ENCODE measurements at regions not wholly inside any gene's neighbourhood (a gene's known extent, or its start where the extent isn't known, plus 50 kb on each side); places are given as distances from the start of the nearest gene placed in this dataset.
"Not testable (repeated sequence)": the region's sequence is repeated elsewhere in the genome, so short reads cannot be mapped to it uniquely, and the experiment has no call there.

GRCh38 chr5:24215114-24215513, 429.7 kb downstream of the CDH10 start:
- DNase-seq (no peak), ATAC-seq (no peak)
- Mint-ChIP-seq H3K4me3 (no peak overlapping the region), H3K27ac (no peak overlapping the region), H3K27me3 (no peaks in the 10 kb centered on the region), H3K36me3 (ENCODE audit: low read depth) (no peaks in the 10 kb centered on the region), H3K4me1 (no peaks in the 10 kb centered on the region)
- no peaks in the 10 kb centered on the region for H3K9me3 ChIP-seq (ENCODE audit: control insufficient read depth, low read length, poor library complexity, severe bottlenecking)

- H3K36me3 Mint-ChIP-seq (ENCODE audit: low read depth) = no peaks in the 10 kb centered on the region
- DNase-seq = no peak
- no peaks in the 10 kb centered on the region for H3K9me3 ChIP-seq (ENCODE audit: control insufficient read depth, low read length, poor library complexity, severe bottlenecking)
- no peak for ATAC-seq
- no peak overlapping the region for H3K4me3 Mint-ChIP-seq
- no peaks in the 10 kb centered on the region for H3K27me3 Mint-ChIP-seq
- no peaks in the 10 kb centered on the region for H3K4me1 Mint-ChIP-seq
- H3K27ac Mint-ChIP-seq = no peak overlapping the region
Observed at GRCh38 chr5:24222876-24223275, 421.9 kb downstream of the CDH10 start.

GRCh38 chr5:24225051-24225450, 419.7 kb downstream of the CDH10 start:
- H3K36me3 Mint-ChIP-seq (ENCODE audit: low read depth) = no peaks in the 10 kb centered on the region
- H3K27ac Mint-ChIP-seq = no peak overlapping the region
- DNase-seq = no peak
- no peaks in the 10 kb centered on the region for H3K9me3 ChIP-seq (ENCODE audit: control insufficient read depth, low read length, poor library complexity, severe bottlenecking)
- no peaks in the 10 kb centered on the region for H3K4me1 Mint-ChIP-seq
- H3K27me3 Mint-ChIP-seq = no peaks in the 10 kb centered on the region
- ATAC-seq = no peak
- H3K4me3 Mint-ChIP-seq = no peak overlapping the region

- ATAC-seq = no peak
- Mint-ChIP-seq H3K36me3 (ENCODE audit: low read depth) (no peaks in the 10 kb centered on the region), H3K27me3 (no peaks in the 10 kb centered on the region), H3K27ac (no peak overlapping the region), H3K4me3 (no peak overlapping the region), H3K4me1 (no peaks in the 10 kb centered on the region)
- DNase-seq = no peak
- no peaks in the 10 kb centered on the region for H3K9me3 ChIP-seq (ENCODE audit: control insufficient read depth, low read length, poor library complexity, severe bottlenecking)
Observed at GRCh38 chr5:24226479-24226878, 418.3 kb downstream of the CDH10 start.

- H3K27me3 Mint-ChIP-seq; H3K27ac Mint-ChIP-seq; H3K36me3 Mint-ChIP-seq (ENCODE audit: low read depth); H3K4me1 Mint-ChIP-seq; ATAC-seq; H3K9me3 ChIP-seq (ENCODE audit: control insufficient read depth, low read length, poor library complexity, severe bottlenecking); H3K4me3 Mint-ChIP-seq; DNase-seq: not testable (repeated sequence)
Observed at GRCh38 chr5:24227881-24228280, 416.9 kb downstream of the CDH10 start.

GRCh38 chr5:24232041-24232440, 412.7 kb downstream of the CDH10 start:
- no peaks in the 10 kb centered on the region for H3K9me3 ChIP-seq (ENCODE audit: control insufficient read depth, low read length, poor library complexity, severe bottlenecking)
- no peak for ATAC-seq
- H3K27me3 Mint-ChIP-seq = no peaks in the 10 kb centered on the region
- H3K36me3 Mint-ChIP-seq (ENCODE audit: low read depth) = no peaks in the 10 kb centered on the region
- no peak overlapping the region for H3K27ac Mint-ChIP-seq
- no peak for DNase-seq
- H3K4me3 Mint-ChIP-seq = no peak overlapping the region
- H3K4me1 Mint-ChIP-seq = no peaks in the 10 kb centered on the region

GRCh38 chr5:24232929-24233498, 411.8 kb downstream of the CDH10 start:
- Mint-ChIP-seq H3K27me3 (no peaks in the 10 kb centered on the region), H3K4me1 (no peaks in the 10 kb centered on the region), H3K27ac (no peak overlapping the region), H3K4me3 (no peak overlapping the region), H3K36me3 (ENCODE audit: low read depth) (no peaks in the 10 kb centered on the region)
- DNase-seq (no peak), ATAC-seq (no peak)
- H3K9me3 ChIP-seq (ENCODE audit: control insufficient read depth, low read length, poor library complexity, severe bottlenecking) = no peaks in the 10 kb centered on the region

GRCh38 chr5:24235946-24236345, 408.8 kb downstream of the CDH10 start:
- no peak for DNase-seq
- H3K27me3 Mint-ChIP-seq = no peaks in the 10 kb centered on the region
- H3K4me3 Mint-ChIP-seq = no peak overlapping the region
- H3K4me1 Mint-ChIP-seq = no peaks in the 10 kb centered on the region
- no peaks in the 10 kb centered on the region for H3K9me3 ChIP-seq (ENCODE audit: control insufficient read depth, low read length, poor library complexity, severe bottlenecking)
- H3K36me3 Mint-ChIP-seq (ENCODE audit: low read depth) = no peaks in the 10 kb centered on the region
- ATAC-seq = no peak
- no peak overlapping the region for H3K27ac Mint-ChIP-seq

GRCh38 chr5:24245821-24246220, 399.0 kb downstream of the CDH10 start:
- no peak for ATAC-seq
- no peaks in the 10 kb centered on the region for H3K36me3 Mint-ChIP-seq (ENCODE audit: low read depth)
- H3K4me1 Mint-ChIP-seq = no peaks in the 10 kb centered on the region
- no peak overlapping the region for H3K4me3 Mint-ChIP-seq
- no peaks in the 10 kb centered on the region for H3K9me3 ChIP-seq (ENCODE audit: control insufficient read depth, low read length, poor library complexity, severe bottlenecking)
- no peak for DNase-seq
- H3K27ac Mint-ChIP-seq = no peak overlapping the region
- no peaks in the 10 kb centered on the region for H3K27me3 Mint-ChIP-seq

- H3K4me1 Mint-ChIP-seq = no peaks in the 10 kb centered on the region
- H3K9me3 ChIP-seq (ENCODE audit: control insufficient read depth, low read length, poor library complexity, severe bottlenecking) = no peaks in the 10 kb centered on the region
- DNase-seq (no peak), ATAC-seq (no peak)
- no peaks in the 10 kb centered on the region for H3K36me3 Mint-ChIP-seq (ENCODE audit: low read depth)
- no peaks in the 10 kb centered on the region for H3K27me3 Mint-ChIP-seq
- no peak overlapping the region for H3K27ac Mint-ChIP-seq
- H3K4me3 Mint-ChIP-seq = no peak overlapping the region
Observed at GRCh38 chr5:24264547-24264946, 380.2 kb downstream of the CDH10 start.

- H3K27ac Mint-ChIP-seq = no peak overlapping the region
- H3K27me3 Mint-ChIP-seq = no peaks in the 10 kb centered on the region
- no peaks in the 10 kb centered on the region for H3K36me3 Mint-ChIP-seq (ENCODE audit: low read depth)
- ATAC-seq (no peak), DNase-seq (no peak)
- no peaks in the 10 kb centered on the region for H3K4me1 Mint-ChIP-seq
- no peak overlapping the region for H3K4me3 Mint-ChIP-seq
- H3K9me3 ChIP-seq (ENCODE audit: control insufficient read depth, low read length, poor library complexity, severe bottlenecking) = no peaks in the 10 kb centered on the region
Observed at GRCh38 chr5:24265306-24265705, 379.5 kb downstream of the CDH10 start.

GRCh38 chr5:24268482-24269056, 376.2 kb downstream of the CDH10 start:
- H3K27ac Mint-ChIP-seq = no peak overlapping the region
- no peaks in the 10 kb centered on the region for H3K4me1 Mint-ChIP-seq
- H3K36me3 Mint-ChIP-seq (ENCODE audit: low read depth) = no peaks in the 10 kb centered on the region
- H3K4me3 Mint-ChIP-seq = no peak overlapping the region
- DNase-seq (no peak), ATAC-seq (no peak)
- no peaks in the 10 kb centered on the region for H3K9me3 ChIP-seq (ENCODE audit: control insufficient read depth, low read length, poor library complexity, severe bottlenecking)
- H3K27me3 Mint-ChIP-seq = no peaks in the 10 kb centered on the region

GRCh38 chr5:24271702-24272118, 373.1 kb downstream of the CDH10 start:
- not testable (repeated sequence) for H3K27me3 Mint-ChIP-seq; H3K27ac Mint-ChIP-seq; H3K4me1 Mint-ChIP-seq; H3K36me3 Mint-ChIP-seq (ENCODE audit: low read depth); H3K9me3 ChIP-seq (ENCODE audit: control insufficient read depth, low read length, poor library complexity, severe bottlenecking); DNase-seq; H3K4me3 Mint-ChIP-seq; ATAC-seq

GRCh38 chr5:24272741-24273140, 372.0 kb downstream of the CDH10 start:
- DNase-seq (no peak), ATAC-seq (peak; percentile 54)
- H3K27me3 Mint-ChIP-seq = no peaks in the 10 kb centered on the region
- no peaks in the 10 kb centered on the region for H3K36me3 Mint-ChIP-seq (ENCODE audit: low read depth)
- no peak overlapping the region for H3K4me3 Mint-ChIP-seq
- H3K27ac Mint-ChIP-seq = no peak overlapping the region
- no peaks in the 10 kb centered on the region for H3K9me3 ChIP-seq (ENCODE audit: control insufficient read depth, low read length, poor library complexity, severe bottlenecking)
- H3K4me1 Mint-ChIP-seq = no peaks in the 10 kb centered on the region

Data from T-helper 17 cell (primary cell).